Prostate gland (tissue), 2 donors: ENCODE measurements at regions not wholly inside any gene's neighbourhood (a gene's known extent, or its start where the extent isn't known, plus 50 kb on each side); places are given as distances from the start of the nearest gene placed in this dataset.

Experiments
- CTCF ChIP-seq, 4 experiments: fragments of 200-600 bp in 2 of 4; fragments of 450-650 bp in 2 of 4; sonication (generic) in 2 of 4; IDR thresholded peaks; 1 replicate in 3 of 4; 2 replicates in 1 of 4; pipeline ENCODE4 v1.5.1; 2016 to 2019; ENCODE audit warnings: antibody characterized with exemption in 4 of 4, mild to moderate bottlenecking in 2 of 4, moderate library complexity in 2 of 4
- POLR2A ChIP-seq: fragments of 450-650 bp; IDR thresholded peaks from one replicate; pipeline ENCODE4 v1.6.1; 2016; ENCODE audit warnings: antibody characterized with exemption, mild to moderate bottlenecking
- POLR2AphosphoS5 ChIP-seq: sonication (generic); formaldehyde crosslinking; IDR thresholded peaks from one replicate; pipeline ENCODE4 v1.6.1; 2017; ENCODE audit warnings: antibody characterized with exemption

GRCh38 chr9:11595756-11596155 lies 983.0 kb upstream of the PTPRD start:
- no peak for TF ChIP-seq CTCF (IDR thresholded peaks at IDR 0.05)
- no peak for TF ChIP-seq POLR2A
- no peak for TF ChIP-seq POLR2AphosphoS5
